Activated T-cell treated with anti-CD3 and anti-CD28 coated beads, Interleukin-2, amount 50 U/mL, for 48 hours (primary cell): ENCODE measurements at regions not wholly inside any gene's neighbourhood (a gene's known extent, or its start where the extent isn't known, plus 50 kb on each side); places are given as distances from the start of the nearest gene placed in this dataset.

ENCODE experiments used
- DNase-seq, 2 experiments: peaks; one replicate each; pipeline ENCODE4 v3.0.0-alpha.2; 2020

DNA sequence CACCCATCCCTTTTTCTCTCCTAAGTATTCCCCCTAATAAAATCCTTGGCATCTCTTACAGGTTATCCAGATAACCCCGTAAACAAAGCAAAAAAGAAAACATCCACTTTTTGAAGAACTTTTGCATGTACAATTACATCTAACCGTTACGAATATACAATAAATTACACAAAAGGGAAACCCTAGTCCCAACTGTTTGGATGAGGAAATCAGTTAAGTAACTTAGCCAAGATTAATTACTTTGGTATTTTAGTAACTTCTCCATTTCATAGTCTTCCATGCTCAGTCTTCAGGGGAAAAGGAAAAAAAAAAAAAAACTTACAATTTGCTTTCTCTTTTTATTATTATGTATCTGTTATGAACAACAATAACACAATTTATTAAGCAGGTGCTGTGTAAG lies 212.9 kb downstream of the ACTL7B start:
- DNase-seq: no peak

- no peak for DNase-seq
Observed at GRCh38 chr9:108640230-108640629, 215.6 kb downstream of the ACTL7B start.

DNA sequence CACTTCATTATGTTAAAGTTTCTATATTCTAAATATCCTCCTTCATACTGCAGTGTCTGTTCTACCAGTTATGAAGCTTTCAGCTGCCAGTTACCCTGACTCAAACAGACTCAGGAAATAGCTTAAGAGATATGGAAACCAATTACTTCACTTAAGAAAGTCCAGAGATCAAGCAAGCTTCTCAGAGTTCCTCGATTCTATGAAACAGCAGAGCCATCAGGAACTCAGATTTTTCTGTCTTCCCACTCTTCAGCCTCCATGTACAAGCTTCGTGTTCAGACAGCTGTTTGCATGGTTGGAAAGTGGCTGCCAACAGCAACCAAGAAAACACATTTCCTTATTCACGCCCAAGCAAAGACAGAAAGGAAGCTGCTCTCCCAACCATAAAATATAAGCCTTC lies 216.1 kb downstream of the ACTL7B start:
- no peak for DNase-seq

DNA sequence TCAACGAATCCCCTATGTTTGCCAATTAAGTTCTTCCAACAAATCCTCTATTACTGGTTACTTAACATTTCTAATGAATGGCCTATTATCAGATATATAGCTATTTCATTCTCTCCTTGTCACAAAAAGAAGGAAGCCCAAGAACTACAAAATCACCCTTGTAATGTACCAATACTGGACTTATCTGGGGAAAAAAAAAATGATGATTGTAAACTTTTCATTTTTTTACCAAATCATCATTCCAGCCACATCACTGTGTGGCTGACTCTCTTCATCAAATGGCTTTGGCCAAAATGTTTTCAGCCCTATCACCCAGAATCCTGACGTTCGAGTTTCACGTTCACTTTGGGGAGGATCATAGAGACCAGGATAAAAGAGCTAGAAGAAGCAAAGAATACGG lies 216.7 kb downstream of the ACTL7B start:
- no peak for DNase-seq

GRCh38 chr9:108637340-108637739 lies 218.4 kb downstream of the ACTL7B start:
- DNase-seq: no peak

- DNase-seq: no peak
Observed at GRCh38 chr9:108636013-108636412, 219.8 kb downstream of the ACTL7B start.

- DNase-seq: no peak
Observed at GRCh38 chr9:108634672-108635462, 220.9 kb downstream of the ACTL7B start.

GRCh38 chr9:108634204-108634603 lies 221.6 kb downstream of the ACTL7B start:
- DNase-seq: no peak

GRCh38 chr9:108631496-108632285 lies 224.1 kb downstream of the ACTL7B start:
- DNase-seq: no peak

- DNase-seq: no peak
Observed at GRCh38 chr9:108628316-108628715, 227.5 kb downstream of the ACTL7B start.

- DNase-seq: no peak
Observed at GRCh38 chr9:108626743-108627142, 229.0 kb downstream of the ACTL7B start.

DNA sequence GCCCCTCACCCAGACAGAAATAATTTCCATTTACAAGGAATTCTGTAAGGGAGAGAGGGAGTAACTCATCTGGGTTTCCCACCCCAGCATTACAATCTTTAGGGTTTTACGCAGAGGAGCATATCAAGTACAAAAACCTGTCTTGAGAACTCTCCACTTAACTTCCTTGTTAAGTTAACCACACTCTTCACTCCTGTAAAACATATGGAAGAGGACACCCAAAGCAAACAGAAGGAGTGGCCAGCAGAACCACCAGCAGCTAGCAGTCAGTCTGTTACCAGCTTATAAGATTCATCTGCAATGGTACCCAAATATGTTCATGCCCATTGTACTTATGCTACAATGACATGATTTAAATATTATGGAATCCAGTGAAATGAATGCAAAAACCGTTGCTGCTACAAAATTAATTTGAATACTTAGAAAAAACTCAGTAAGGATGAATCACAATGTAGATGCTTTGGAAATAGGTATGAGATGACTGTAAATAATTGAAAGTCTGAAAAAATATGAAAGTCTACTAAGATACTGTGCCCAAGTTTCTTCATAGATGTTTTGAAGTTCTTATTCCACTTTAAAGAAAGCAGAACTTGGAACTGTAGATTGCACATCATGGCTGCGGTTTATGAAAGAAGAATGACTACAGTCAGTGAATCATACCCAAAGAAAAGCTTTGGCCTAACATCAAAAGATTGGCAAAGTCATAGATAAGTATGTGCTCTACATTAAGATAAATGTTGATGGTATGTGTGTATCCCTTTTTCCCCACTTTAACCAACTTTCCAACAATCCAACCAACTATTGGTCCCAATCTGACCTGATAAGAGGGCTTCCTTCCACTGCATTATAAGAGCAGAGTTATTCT lies 233.6 kb downstream of the ACTL7B start:
- DNase-seq: no peak

- DNase-seq: no peak
Observed at GRCh38 chr9:108620767-108621166, 235.0 kb downstream of the ACTL7B start.

- DNase-seq: no peak
Observed at GRCh38 chr9:108618906-108619550, 236.8 kb downstream of the ACTL7B start.

DNA sequence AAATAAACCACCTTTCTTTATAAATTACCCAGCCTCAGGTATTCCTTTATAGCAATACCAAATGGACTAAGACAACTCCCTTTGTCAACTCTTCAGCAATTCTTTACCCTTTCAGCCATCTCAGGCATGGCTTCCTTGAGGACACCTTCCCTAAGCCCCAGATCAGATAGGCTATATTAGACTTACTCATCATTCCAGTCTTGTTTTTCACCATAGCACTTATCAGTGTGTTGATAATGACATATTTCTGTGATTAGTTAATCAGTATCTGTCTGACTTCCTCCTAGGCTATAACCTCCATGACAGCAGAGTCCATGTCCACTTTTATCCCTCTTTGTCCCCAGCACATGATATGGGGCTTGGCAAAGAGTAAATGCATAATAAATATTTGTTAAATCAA lies 238.1 kb downstream of the ACTL7B start:
- DNase-seq: no peak

DNA sequence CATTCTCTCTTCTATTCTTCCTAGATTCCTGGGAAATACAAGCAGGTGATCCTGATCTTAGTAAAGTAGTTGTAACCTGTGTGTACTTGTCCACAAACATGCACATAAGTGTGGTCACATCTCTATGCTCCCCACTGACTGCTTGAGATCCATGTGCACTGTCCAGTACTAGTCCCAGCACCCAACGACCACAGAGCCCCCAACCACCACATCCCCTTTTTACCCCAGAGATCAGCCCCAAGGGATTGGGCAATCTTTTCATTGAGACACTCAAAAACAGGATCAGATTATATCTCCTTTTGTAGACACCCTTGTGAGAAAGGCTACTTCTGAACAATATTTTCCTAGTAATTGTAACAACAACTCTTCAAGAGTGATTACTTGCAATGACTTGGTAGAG lies 240.6 kb downstream of the ACTL7B start:
- DNase-seq: no peak

- no peak for DNase-seq
Observed at GRCh38 chr9:108612513-108612912, 243.3 kb downstream of the ACTL7B start.

DNA sequence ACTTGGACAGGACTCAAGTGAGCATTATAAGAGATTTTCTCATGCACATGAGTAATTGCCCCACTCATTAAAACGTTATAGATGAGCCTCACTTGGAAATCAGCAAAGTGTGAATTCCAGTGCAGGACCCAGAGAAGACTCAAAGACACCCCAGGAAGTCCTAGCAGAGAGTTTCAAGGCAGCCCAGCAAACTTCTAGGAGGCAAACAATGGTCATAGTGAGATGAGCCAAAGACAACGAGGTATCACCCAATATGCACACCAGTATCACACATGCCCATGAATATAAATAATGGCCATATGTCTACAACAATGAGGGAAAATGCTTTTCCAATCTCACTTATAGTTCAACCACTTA lies 245.9 kb downstream of the ACTL7B start:
- DNase-seq: no peak

GRCh38 chr9:108609227-108609896 lies 246.4 kb downstream of the ACTL7B start:
- DNase-seq: no peak

GRCh38 chr9:108607607-108608006 lies 248.2 kb downstream of the ACTL7B start:
- DNase-seq: no peak

DNA sequence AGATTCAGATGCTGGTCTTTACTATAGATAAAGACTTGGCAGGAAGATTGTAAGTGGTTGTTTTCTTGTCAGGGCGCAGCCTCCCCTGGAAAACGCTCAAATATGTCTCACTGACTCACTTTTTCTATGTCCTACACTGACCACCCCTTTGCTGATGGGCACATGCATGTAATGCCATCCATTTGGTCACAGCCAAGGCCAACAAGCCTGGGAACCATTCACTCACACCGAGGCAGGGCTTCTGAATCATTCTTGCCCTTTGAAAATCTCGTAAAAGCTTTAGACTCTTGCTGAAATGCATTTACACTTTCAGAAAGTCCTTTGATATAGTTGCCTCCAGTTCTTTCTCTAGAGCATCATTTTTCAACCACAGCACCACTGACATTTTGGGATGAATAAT lies 249.4 kb downstream of the ACTL7B start:
- no peak for DNase-seq

GRCh38 chr9:108603141-108603540 lies 252.6 kb downstream of the ACTL7B start:
- no peak for DNase-seq
